ENCODE measurements at regions not wholly inside any gene's neighbourhood (a gene's known extent, or its start where the extent isn't known, plus 50 kb on each side); places are given as distances from the start of the nearest gene placed in this dataset.
"Not testable (repeated sequence)": the region's sequence is repeated elsewhere in the genome, so short reads cannot be mapped to it uniquely, and the experiment has no call there.

- no peak for DNase-seq (ENCODE audit: low read depth in 2 of 2)
Measured at GRCh38 chr4:12701384-12701783, 782.8 kb downstream of the RAB28 start.

DNA sequence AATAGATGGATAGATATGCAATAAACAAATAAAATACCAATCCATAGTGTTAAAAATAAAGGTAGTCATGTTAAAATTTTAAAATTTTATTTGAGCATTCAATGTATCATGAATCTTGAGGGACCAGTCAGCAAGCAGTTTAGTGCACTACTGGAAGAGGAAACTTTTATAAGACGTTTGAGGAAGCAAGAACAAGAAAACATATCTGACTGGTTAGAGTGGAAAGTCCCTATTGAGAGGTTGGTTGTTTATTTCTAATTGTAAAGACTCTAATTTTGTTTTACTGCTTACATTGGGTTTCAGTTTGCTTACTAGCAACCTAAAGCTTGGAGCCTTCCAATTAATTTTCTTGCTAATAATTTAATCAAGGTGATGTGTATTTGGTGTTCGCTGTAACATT lies 786.2 kb downstream of the RAB28 start:
- DNase-seq (ENCODE audit: low read depth in 2 of 2): no peak

DNA sequence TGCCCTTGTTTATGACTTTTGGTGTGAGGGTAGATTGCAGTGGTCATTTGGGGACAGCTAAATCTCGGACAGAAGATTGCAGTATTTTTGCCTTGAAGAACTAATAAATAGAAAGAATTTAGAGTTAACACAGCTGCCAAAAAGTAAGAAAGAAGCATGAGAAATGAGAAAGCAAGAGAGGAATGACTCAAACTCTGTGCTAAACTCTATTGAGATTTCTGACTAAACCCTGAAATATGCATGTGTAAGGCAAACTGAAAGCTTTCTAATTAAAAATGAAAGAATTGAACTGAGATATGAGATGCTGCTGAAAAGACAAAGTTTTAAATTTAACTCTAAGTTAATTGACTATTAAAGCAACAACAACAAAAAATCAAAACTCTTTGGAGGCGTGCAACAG lies 791.3 kb downstream of the RAB28 start:
- DNase-seq (ENCODE audit: low read depth in 2 of 2): no peak

DNA sequence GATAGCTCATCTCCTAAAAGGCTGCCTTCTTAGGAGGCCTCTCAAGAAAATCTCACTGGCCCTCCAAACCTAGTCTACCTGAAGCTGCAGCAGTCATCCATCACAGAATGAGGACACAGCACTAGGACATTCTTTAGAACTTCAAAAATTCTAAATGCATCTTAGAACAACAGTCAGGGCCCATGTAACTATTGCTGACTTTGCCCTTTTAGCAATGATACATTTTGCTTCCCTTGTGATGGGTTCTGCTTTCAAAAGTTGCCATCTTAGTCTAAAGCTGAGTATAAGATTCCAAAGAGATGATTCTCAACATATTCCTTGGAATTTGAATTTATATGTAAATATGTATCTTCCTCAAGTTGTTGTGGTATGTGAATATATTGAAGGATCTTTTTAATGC lies 793.0 kb downstream of the RAB28 start:
- DNase-seq (ENCODE audit: low read depth in 2 of 2): no peak

DNA sequence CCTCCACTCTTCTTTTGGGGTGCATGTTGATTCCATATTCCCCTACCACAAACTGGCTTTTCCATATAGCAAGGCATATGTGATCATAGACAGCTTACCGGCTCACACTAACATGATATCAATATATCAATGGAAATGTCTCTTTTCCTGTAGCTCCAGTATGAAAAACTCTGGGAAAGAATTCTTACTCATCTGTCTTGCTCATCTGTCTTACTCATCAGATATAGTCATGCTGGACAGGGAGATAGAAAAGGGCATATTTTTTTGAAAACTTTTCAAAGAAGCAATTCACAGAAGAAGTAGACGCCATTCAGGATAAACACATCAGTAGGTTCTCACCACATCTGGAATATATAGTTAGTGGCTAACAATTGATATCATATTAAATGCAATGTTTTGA lies 794.7 kb downstream of the RAB28 start:
- DNase-seq (ENCODE audit: low read depth in 2 of 2): no peak

DNA sequence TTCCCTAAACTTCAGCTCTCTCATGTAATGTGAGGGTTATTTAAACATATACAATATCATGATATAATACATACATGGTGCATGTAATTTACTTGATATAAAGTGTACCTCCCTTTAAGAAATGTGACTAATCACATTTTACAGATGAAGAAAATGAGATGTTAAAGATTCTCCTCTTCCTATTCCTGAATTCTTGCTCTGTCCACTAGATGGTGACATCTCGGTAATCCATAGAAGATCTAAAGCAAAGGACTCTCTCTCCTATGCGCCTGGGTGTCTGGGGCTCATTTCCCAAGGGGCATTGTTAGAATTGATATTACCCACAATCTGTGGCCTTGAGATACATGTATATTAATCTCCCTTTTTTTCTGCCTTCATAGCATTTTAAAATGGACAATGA lies 804.9 kb downstream of the RAB28 start:
- no peak for DNase-seq (ENCODE audit: low read depth in 2 of 2)

DNA sequence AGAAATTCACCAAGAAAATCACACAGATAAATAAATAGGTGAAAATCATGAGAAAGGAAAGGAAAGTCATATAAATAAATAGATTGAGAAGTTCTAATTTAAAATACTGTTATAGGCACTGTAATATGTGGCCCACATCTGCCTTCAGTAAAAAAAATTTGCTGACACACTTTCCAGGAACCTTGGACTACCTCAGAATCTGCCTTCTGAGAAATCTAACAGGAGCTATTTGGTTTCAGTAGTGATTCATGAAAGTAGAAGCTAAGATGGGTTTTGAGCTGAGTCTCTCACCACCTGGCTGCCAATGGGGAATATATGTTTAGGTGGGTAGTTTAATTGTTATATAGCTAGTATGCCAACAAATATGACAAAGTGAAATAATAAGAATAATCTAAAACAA lies 810.0 kb downstream of the RAB28 start:
- DNase-seq (ENCODE audit: low read depth in 2 of 2): no peak

DNA sequence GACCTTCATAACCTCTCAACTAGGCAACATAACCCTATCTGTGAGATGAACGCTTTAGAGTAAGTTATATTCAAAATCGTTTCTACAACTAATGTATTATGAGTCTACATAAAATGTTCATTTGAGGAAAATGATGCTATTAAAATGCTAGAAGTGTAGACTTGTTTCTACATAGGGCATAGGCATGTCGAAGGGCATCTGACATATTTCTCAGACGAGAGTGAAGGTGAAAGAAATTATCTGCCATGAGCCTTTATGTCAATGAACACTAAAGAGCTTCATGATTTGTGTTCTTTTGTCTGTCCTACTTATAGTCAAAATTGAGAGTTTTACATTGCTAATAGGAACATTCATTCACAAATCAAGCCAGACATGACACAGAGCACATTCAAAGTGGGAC lies 811.8 kb downstream of the RAB28 start:
- DNase-seq (ENCODE audit: low read depth in 2 of 2): no peak

DNA sequence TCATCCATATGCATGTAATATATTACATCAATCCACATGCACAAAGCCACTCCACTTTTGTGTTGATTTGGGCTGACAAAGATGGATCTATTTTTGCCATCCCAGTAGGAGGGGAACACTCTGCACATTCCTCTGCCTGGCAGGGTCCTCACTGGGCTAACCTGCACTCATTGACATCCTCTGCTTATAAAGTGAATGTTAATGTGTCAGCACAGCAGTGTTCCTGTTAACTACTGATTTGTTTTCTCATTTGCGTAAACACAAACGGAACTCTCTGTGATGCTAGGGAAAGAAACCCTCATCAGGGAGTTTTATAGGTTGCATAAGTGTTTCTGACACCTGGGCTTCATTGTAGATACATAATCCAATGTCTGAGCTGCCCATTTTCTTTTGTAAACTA lies 826.0 kb downstream of the RAB28 start:
- no peak for DNase-seq (ENCODE audit: low read depth in 2 of 2)

DNA sequence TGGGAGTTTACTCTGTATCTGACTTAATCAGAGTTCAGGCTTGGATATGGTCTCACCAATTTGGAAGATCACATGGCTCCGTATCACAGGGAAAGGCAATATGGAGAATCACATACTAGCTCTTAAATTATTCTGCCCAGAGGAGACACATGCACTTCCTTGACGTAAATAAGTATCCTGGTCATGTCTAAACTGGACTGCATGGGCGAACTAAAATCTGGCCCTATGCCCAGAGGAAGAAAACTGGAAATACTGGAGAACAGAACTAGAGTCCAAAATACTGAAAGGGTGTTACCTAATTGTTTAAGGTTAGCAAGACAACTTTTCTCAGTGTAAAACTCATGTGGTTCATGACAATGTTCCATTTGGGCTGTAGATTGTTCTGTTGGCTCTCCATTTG lies 832.3 kb downstream of the RAB28 start:
- DNase-seq (ENCODE audit: low read depth in 2 of 2): no peak

DNA sequence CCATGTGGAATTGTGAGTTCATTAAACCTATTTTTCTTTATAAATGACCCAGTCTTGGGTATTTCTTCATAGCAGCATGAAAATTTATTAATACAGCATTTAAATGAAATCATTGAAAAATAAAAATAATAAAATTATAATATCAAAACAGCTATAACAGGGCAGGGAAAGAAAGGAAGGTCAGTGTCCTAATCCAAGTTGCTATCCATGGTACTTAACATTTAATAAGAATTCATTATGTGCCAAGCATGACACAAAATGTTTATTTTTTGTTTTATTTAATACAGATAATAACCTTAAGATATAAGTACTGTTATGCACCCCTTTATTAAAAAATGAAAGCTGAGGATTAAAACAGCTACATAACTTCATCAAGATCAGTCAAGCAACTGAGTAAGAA lies 838.4 kb downstream of the RAB28 start:
- no peak for DNase-seq (ENCODE audit: low read depth in 2 of 2)

- no peak for DNase-seq (ENCODE audit: low read depth in 2 of 2)
Measured at GRCh38 chr4:12644261-12644660, 839.9 kb downstream of the RAB28 start.

DNA sequence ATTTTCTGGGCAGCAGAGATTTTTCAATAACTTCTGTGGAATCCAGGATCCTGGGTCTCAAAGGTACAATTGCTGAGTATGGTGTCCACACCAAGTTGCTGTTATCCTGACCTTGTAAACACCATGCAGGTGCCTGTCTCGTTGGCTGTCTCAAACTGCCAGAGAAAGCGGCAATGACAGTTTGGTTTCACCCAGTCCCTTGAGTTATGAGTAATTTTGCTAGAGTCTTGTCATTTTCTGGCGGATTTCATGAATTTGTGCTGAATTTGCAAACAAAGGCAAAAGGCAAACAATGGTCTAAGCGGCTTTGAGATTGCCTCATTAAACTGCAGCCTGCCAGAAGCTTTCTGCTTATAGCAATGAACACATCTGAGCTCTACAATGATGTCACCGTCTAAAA lies 847.9 kb downstream of the RAB28 start:
- no peak for DNase-seq (ENCODE audit: low read depth in 2 of 2)

DNA sequence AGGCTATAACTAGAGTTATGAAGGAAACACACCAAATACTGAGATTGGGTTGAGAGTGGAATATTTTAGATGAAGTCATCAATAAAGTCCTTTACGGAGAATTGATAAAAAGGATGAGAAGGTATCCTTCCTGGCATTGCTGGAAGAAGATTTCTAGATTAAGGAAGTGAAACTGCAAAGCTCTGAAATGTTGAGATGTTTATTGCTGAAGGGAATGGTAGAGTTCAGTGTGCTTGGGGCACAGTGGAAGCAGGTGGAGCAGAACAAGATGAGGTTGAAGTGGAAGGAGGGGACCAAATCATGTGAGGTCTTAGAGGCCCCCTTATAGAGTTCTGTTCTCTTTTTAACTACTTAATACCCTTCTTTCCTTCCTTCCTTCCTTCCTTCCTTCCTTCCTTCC lies 848.5 kb downstream of the RAB28 start:
- no peak for DNase-seq (ENCODE audit: low read depth in 2 of 2)

DNA sequence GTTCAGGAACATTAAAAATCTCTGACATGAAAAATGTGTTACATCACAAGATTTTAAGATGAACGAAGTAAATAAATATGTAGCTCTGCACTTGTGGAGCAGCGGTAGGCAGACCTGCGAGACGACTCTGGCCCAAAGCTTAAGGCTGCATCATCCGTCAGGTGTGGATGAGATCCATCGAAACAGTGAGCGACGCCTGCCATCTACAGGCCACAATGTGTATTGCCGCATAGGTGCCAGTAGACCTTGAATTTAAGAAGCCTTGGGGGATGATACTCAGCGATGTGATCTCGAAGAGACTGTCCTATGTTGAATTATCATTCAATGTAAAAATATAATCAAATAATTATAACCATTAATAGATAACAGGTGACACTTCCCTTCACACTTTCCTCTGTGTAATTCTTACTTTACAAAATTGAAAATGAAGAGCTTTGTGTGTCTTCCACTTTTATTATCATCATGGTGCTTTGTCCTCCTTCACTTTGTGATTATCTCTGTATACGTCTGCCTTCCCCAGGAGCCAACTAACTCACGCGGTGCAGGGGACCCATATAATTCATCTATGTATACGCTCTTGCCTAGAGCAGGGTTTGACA lies 851.0 kb downstream of the RAB28 start:
- peak; percentile 31 to 63 for DNase-seq (ENCODE audit: low read depth in 2 of 2)

DNA sequence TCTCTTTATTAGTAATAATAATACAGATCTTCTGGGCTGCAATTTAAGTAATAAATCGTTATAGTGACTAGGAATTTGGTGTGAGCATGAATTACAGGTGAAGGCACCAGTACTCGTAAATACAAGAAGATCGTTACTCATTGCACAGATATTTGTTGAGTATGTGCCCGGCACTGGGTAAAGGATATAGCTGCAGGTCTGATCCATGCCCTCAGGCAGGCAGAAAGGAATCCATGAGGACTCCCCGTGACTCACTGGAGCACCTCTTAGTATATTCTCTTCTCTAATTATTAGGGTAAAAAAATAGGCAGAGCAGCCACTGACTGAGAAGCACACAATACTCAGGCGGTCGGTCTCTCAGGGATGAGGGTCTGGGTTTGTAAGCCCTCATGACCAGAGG lies 868.3 kb downstream of the RAB28 start:
- DNase-seq (ENCODE audit: low read depth in 2 of 2): no peak

GRCh38 chr4:12612876-12613275 lies 871.3 kb downstream of the RAB28 start:
- no peak for DNase-seq (ENCODE audit: low read depth in 2 of 2)

- DNase-seq (ENCODE audit: low read depth in 2 of 2): not testable (repeated sequence)
Measured at GRCh38 chr4:12609212-12609875, 874.8 kb downstream of the RAB28 start.

DNA sequence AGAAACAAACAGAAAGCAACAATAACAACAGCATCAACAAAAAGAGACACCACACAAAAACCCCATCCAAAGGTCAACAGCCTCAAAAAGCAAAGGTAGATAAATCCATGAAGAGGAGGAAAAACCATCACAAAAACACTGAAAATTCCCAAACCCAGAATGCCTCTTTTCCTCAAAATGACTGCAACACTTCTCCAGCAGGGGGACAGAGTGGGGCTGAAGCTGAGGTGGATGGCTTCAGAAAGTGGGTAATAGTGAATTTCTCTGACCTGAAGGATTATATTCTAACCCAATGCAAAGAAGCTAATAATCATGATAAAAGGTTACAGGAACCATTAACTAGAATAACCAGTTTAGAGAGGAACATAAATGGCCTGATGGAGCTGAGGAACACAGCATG lies 888.2 kb downstream of the RAB28 start:
- DNase-seq (ENCODE audit: low read depth in 2 of 2): no peak

DNA sequence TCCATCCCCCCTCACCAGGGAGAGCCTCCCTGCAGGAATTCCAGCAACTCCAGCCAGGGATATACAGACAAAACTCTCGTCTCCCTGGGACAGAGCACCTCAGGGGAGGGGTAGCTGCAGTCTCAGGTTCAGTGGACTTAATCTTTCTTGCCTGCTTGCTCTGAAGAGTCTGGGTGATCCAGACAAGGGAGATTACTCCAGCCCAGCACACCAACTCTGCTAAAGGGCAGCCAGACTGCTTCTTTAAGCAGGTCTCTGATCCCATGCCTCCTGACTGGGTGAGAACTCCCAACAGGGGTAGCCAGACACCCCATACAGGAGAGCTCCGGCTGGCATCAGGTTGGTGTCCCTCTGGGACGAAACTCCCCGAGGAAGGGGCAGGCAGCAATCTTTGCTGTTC lies 888.7 kb downstream of the RAB28 start:
- no peak for DNase-seq (ENCODE audit: low read depth in 2 of 2)

DNA sequence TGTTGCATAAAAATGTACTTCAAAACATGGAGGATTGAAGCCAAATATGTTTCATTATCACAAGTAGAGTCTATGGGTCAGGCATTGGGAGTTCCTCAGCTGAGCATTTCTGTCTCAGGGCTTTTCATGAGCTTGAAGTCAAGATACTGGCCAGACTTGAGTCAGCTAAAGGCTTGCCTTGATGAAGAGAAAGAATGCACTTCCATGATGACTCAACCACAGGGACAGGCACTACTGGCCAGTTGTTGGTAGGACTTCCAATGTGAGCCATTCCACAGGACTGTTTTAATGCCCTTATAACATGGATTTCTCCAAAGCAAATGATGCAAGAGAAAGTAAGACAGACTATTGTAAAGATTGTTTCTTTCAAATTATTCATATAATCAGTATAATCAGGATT lies 895.6 kb downstream of the RAB28 start:
- no peak for DNase-seq (ENCODE audit: low read depth in 2 of 2)

DNA sequence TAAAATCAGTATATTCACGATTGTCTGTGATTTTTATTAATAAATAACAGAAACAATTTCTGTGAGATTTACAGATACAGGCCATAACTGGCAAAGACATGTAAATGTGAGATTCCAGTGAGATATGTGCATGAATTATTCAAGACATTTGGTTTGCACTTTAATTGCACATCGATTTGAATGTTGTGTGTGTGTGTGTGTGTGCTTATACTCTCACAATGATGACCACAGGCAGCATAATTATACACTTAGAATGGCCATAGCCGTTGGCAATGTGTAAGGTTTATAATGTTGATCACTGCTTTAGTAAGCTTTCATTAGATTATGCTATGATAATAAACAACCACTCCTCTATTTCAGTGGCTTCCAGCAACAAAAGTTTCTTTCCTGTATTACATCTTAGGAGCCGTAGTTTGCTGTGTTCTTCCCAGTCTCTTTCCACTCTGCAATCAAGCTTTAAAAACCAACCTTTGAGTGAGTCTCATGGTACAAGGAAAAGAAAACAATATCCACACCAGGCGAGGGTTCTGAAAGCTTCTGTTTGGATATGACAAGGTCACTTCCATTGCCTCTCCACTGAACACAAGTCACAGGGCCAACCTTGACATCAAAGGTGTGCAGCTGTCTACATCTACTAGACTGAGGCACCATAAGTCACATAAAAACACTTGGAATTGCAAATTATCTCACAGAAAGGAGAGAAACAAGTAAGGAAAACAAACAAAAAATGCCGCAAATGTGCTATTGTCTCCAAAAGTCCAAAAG lies 897.7 kb downstream of the RAB28 start:
- DNase-seq (ENCODE audit: low read depth in 2 of 2): no peak

DNA sequence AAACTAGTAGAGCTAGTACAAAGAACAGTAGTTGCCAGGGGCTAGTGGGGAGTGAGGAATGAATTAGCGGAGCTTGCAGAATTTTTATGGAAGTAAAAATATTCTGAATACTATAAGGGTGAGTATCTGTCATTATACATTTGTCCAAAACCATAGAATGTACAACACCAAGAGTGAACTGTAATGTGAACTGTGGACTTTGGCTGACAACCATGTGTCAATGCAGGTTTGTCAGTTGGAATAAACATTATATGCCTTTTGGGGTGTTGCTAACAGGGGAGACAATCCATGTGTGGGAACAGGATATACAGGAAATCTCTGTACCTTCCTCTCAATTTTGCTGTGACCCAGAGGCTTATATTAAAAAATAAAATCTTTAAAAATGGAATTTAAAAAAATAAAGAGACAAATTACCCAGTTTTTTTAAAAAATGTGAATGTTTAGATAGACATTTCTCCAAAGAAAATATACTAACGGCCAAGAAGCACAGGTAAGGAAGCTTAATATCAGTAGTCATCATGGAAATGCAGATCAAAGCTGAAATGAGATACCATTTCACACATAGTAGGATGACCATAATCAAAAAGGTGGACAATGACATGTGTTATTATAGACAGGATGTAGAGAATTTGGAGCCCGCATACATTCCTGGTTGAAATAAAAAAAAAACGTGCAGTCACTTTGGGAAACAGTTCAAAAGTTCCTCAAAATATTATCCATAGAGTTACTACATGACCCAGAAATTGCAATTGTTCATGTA lies 899.8 kb downstream of the RAB28 start:
- DNase-seq (ENCODE audit: low read depth in 2 of 2): no peak
